ENCODE measurements at regions not wholly inside any gene's neighbourhood (a gene's known extent, or its start where the extent isn't known, plus 50 kb on each side); places are given as distances from the start of the nearest gene placed in this dataset.

DNA sequence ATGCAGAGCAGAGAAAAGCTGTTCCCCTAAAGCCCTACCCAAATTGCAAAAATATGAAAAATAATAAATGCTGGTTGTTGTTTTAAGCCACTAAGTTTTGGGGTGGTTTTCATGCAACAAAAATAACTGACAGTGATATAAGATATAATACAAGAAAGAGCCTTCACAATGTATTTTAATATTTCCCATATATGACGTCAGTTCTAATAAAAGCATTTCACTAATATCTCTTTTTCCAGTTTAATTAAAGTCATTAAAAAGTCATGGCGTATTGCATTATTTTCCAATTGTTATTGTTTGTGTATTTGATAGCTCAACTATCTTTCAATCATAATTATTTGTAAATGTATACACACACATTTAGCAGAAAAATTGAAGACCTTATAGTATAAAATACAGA lies 134.7 kb upstream of the EPHA7 start:
- TF ChIP-seq CTCF (IDR thresholded peaks at IDR 0.05) (no peak), POLR2AphosphoS5 (IDR thresholded peaks at IDR 0.05; ENCODE audit: insufficient read depth in 1 of 2, low read depth in 1 of 2) (no peak), POLR2A (IDR thresholded peaks at IDR 0.05) (no peak)
